Activated CD4-positive, alpha-beta T cell treated with anti-CD3 and anti-CD28 coated beads for 1 hour (primary cell): ENCODE measurements at regions not wholly inside any gene's neighbourhood (a gene's known extent, or its start where the extent isn't known, plus 50 kb on each side); places are given as distances from the start of the nearest gene placed in this dataset.

Experiments used
- DNase-seq: peaks from one replicate; pipeline ENCODE4 v3.0.0-alpha.2; 2020

DNA sequence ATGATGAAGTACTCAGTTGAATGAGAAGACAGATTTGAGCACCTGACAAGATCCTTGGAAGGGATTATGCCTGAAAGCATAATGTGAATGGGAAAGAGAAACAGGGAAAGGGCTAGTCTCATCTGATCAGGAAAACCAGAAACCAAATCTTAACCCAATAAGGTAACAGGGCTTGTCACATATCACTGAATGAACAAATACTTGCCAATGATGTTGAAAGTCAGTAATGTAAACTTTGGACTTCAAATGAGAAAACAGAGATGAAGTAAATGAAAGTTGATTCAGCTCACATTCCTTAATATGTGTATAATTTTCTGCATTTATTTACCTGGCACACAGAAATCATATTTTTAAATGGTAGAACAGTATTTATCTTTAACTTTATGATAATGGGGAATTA, 480.0 kb downstream of the KCTD12 start:
- DNase-seq: no peak

DNA sequence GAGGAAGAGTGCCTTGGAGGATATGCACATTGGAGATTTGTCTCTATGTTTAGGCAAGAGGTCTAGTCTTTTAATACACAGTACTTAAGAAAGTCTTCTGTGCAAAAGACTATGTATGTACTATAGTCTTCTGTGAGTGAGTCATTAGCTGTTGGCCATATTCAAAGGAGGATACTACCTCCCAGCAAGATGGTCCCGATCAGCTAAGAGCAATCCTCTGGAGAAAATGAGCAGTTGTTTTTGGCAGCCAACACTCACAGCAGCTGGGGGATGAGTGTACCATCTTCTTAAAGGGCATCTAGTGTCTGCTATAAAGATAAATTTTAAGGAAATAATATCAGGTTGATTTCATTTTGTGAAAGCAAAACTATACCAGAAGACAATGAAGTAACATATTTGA, 487.8 kb downstream of the KCTD12 start:
- DNase-seq: no peak

DNA sequence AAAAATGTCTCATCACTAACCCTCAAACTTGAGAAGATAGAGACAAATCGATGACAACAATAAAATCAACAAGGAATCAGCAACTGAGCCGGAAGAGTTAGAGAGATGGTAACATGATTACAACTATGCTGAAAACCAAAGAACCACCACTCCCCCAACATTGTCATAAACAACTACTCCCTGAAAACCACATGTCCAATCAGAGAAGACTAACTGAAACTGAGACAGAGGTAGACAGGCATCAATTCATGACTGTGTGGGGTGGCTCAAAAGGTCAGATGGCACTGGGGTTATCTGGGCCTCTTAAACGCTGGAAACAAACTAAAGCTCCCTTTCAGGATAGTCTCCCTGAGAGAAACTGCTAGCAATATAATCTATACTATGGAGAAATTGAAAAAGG, 488.8 kb downstream of the KCTD12 start:
- DNase-seq: no peak

DNA sequence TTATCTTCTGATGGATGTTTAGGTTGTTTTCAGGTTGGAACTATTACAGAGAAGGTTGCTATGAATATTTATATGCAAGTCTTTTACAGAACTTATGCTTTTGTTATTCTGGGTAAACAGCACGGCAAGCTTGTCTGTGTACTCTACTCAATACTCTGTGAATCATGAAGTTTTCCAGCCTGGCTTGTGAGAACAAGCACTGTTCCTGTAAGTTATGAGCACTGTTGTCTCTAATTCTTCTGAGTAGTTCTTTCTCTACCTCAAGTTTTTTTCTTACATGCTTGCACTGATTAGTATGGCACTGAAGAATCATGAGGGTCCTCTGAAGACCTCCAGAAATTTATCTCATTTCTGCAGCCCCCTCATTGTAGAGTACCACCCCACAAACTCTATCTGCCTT, 496.9 kb downstream of the KCTD12 start:
- DNase-seq: no peak

DNA sequence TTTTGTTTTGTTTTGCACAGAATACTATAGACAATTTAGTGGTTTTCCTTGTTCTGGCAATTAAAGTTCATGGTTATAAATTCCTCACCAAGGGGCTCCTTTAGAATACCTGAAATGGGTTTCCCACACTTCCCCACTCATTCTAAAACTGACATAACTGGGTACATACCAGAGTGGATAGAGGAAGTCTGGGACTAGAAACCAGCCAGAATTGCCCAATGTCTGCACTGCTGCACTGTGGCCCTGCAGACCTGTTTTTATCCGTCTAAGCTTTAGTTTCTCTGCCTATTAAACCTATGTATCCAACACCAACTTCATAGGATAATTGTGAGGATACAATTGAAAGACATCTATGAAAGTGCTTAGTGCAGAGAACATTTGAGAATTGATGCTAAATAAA, 498.6 kb downstream of the KCTD12 start:
- DNase-seq: no peak

DNA sequence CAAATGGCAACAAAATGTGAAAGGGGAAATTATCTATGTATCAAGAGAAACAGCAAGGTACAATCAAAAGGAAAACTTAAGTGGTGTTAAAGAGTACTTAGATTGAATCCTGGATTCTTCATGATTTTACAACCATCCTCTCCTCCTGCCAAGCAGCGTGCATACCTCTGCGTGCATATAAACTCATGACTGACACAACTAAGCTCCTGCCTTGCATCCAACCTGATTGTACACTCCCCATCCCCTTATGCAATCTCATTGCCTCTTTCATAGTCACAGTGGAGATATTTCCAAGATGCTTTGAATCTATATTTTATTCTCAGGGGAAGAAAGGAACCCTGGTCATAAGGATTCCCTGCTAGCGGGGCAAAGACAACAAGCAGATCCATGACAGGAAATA, 499.9 kb downstream of the KCTD12 start:
- DNase-seq: no peak

DNA sequence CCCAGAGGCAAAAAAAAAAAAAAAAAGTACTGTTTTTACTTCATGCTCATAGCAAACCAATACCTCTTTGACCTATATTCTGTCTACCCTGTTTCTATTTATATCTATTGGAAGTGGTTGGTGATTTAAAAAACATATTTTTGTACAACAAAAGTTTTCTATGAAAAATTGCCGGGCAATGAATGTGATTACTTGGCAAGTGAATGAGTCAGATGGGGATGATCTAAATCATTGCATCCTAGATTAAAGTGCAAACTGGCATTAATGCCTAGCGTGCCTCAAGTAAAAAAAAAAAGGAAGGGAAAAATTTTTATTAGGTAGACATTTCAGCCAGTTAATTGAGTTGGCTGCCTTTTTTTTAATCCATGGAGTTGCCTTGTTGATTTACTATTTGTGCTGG, 500.6 kb downstream of the KCTD12 start:
- no peak for DNase-seq

DNA sequence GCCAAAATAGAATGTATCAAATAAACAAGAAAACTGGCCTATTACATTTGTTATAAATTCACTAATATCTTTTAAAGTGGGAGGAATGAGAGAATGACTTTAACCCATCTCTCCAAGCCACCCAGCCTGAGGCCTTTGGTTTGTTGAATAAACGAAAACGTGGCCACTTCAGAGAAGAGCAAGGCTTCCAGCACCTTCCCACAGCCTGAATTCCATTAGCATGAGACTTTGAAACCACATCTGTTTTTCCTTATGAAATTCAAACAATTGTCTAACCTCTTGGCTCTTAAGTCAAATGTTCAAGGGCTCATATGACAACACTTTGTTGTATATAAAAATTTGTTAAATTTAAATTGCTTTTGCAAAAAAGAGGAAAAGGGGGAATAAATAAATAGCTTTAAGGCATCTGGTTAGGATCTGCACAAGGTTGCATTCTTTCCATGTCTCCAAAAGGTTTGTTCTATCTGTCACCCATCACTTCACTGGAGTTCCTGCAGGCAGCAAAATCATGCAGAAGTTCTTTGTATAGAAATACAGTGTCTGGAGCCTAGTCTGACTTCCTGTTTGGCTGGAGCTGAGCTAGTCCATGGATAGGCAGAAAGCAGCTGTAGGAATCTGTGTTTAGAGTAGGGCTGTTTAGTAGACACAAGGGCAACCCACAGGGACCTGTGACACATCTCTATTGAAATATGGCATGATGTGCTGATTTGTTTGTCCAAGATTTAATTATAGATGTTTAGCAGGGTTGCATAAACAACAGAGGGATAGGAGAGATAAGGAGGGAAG, 502.3 kb downstream of the KCTD12 start:
- no peak for DNase-seq

DNA sequence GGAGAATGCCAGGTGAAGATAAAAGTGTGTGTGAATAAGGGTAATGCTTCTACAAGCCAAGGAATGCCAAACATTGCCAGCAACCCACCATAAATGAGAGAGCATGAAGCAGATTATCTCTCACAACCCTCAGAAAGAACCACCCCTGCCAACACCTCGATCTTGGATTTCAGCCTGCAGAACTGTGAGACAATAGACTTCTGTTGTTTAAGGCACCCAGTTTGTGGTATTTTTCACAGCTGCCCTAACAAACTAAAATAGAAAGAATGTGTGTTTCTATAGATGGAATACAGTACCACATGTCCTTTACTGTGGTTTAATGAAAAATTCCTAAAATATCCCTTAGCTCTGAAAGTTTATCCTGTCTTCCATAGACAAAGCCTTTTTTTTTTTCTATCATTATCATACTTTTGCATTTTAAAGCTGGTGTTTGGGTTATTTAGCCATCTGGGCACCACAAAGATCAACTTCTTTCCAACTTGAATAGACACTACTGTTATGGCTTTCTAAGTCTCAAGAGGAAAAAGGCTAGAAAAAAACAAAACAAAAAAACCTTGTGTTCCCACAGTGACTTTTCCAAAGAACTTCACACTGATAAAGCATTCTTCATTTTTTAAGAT, 505.6 kb downstream of the KCTD12 start:
- no peak for DNase-seq

DNA sequence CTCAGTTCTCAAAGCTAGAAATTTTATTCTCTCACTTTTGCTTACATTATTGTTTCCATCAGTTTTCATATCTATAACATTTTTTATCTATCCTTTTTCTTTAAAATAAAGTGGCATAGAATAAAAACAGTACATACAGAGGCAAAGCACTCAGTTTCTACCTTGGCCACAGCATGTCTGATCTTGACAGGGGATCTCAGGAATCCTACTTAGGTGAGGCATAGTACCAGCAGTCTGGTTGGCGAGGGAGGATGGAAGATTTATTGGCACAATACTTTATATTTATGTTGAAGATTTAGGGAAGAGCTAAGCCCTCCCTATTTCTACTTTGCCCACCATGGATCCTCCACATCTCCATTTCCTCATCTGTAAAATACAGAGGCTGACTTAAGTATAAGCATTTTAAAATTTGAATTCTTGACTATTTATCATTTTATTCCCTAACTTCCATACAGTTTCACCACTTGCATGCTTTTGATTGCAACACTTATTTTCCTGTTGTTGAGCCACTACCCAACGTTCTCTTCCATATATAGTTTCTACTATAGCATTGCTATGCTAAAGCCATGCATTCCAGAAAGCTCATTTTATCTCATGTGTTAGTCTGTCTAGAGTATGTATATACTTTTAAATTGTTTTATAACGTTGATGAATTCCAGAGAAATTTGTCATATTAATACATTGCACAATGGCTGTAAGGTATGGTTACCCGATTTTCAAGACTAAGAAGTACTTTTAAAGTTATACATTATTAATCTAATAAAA, 506.7 kb downstream of the KCTD12 start:
- no peak for DNase-seq

DNA sequence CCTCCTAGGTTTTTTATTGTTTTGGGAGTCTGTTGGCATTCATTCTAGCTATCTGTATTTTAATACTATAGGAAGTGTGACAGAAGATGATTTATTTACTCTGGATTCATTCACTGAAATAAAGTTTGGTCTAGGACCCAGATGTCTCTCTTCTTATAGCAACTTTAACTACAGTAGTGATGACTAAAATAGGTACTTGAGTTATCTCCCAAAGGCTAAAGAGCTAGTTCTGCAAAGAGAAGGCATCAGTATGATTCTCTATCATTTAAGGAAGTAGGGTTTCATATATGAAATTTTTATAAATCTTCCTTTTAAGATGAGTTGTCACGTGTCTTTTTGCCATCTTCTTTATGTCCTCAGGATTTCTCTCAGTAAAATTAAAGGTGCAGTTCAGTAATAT, 507.4 kb downstream of the KCTD12 start:
- DNase-seq: no peak

DNA sequence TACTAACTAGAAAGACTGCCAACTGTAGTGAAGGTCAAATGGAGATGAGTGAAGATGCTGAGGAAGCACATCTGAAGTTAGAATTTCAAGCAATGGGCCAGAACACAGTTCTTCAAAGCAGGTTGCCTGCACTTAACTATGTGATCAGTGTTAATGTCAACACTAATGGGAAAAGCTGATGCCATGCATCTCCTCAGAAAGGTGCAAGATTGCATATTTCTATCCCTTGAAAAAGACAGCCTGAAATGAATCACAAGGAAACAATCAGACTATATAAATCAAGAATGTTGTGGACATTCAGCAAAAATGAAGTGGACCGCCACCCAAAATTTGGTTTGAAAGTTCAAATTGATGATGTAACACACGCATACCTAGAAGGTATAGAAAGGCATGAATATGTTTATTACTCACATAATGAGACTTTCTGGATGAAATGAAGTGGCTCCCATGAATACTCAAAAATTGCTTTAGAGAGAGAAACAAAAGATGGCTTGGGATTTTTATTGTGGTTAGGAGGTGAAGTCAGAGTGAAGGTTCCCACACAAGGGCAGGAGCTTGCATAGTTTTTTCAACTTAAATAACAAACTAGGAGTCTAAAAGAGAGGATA, 522.4 kb downstream of the KCTD12 start:
- no peak for DNase-seq

DNA sequence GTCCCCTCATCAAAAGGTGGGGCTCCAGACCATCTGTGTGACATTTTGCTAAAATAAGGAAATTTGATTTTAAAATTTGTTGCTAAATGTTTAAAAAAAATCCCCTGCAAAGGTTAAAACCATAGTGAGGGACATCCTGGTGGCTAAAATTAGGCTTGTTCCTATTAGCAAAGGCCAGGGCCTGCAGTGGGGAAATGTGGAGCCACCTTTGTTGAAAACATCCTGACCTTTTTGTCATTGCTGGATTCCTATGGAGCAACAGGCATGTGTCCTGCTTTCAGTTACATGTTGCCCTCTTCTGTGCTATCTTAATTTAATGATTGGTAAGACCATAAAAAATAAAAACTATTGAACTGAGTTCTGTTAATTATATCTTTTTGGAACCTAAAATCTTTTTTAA, 524.3 kb downstream of the KCTD12 start:
- no peak for DNase-seq

DNA sequence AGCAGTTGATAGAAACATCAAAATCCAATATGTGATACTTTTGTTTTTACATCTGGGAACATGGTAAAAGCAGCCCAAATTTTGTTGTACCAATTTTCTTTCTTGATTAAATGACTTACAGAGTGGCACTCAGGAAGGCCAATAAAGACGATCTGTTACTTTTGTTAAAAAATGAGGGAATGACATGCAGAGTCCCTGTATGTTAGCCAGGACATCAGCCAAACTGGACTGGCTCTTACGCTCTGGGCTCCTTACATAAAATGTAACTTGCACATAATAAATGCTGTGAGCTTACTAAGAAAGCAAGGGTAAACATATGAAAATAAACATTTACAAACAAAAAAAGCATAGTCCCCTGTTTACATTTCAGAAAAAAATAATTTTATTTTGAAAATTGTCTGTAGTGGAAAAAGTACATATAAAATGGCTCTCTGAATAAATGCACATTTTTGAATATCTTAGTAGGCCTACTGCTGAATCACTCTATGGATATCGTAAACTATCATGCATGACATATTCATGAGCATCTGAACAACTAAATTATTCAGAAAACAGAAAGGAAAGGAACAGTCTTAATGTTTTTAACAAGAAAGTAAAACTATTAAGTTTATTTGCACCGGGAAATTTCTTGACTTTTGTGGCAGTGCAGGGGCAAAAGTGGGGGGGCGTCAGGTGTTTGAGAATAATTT, 534.5 kb downstream of the KCTD12 start:
- DNase-seq: no peak

DNA sequence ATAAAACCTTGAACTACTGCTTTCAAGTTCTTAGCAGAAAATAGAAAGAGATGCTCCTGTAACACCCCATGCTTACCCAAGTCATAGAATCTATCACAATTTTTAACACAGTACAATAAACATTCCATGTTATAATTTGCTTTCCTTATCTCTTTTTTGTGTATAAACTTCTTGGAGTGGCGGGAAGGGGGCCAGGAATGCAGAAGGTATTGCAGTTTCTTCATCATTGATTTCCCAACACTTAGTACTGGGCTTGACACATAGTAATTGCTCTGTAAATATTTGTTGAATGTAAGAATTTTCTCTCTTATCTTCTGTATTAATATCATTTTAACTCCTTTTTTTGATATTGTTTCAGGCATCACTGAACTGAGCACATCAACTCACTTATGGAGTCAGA, 535.8 kb downstream of the KCTD12 start:
- no peak for DNase-seq

DNA sequence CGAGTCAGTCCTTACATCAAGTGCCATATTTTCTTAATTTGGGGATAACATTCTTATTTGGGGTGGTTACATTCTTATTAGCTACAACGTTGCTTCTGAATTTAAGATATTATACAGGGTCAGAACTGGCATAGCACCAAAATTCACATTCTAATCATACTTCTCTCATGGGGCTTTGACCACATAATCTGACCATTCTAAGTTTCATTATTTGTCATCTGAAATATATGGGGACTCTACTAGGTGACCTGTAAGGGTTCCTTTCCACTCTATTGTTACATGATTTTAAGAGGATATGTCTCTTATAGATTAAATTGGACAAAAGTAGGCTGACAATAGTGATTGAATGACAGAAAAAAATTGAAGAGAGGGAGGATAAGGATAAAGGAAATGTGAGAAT, 536.5 kb downstream of the KCTD12 start:
- no peak for DNase-seq

DNA sequence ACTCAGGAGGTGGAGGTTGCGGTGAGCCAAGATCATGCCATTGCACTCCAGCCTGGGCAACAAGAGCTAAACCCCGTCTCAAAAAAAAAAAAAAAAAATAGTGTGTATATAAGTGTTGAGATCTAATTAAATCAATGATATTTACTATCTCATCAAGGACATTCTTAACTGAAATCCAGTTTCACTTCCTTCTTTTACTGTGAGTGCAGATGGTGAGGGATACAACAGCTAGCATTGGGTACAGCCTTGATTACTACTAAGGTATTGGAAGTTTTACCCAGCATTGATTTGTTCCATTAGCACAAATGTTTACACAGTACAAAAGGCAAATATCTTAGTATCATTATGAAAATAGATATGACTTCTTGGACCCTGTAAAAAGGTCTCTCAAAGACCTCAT, 546.6 kb downstream of the KCTD12 start:
- DNase-seq: no peak

DNA sequence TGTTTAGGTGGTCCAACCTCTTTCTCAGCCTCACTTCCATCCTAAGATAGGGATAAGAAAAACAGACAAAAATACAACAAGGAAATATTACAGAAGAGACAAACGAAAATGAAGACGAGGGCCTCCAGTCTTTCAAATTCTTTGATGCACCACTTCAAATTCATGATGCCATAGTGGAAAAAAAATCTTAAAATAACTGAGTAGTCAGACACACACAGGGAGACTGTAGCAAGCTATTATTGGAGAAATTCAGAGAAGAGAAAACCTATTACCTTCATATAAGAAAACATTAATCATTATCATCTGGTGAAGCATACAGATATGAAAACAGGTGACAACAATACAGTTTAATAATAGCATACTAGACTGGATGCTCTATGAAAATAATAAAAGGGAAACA, 548.2 kb downstream of the KCTD12 start:
- DNase-seq: no peak

DNA sequence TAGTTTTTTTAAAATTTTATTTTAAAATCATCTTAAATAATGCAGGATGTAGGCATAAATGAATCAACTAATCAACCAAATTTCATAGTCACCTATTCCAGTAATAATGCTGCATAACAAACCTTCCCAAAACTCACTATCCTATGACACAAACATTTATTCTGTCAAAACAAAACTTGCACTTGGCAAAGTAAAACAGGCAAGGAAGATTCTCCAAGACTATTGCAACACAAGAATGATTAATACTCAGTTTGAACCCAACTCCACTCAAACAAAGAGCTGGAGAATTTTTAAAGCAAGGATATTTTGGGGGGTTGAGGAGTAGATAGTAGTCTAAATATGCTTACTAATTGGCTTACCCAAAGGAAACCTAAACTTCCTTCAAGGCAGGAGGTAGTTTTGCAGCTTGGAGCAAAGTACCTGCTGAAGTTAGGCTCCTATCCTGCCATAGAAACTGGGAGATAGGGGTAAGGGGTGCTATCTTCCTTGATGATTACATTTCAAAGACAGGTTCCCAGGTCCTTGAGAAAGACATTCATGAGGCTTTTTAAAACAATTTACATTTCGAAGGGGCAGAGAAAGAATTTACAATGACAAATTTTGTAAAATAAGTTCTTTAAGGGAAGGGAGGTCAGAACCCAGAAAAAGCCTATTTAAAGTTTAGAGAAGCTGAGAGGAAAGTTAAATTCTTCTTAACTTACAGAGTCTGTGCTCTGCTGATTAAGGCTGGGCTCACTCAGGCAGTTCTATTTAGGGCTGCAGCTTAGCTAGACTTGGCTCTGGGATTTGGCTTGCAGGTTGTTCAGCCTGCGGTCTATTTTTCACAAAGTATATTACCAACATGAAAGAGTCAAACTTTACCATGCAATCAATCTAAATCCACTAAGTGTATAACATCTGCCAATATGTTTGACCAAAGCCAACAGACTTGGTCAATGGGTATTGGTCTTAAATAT, 549.0 kb downstream of the KCTD12 start:
- DNase-seq: no peak

DNA sequence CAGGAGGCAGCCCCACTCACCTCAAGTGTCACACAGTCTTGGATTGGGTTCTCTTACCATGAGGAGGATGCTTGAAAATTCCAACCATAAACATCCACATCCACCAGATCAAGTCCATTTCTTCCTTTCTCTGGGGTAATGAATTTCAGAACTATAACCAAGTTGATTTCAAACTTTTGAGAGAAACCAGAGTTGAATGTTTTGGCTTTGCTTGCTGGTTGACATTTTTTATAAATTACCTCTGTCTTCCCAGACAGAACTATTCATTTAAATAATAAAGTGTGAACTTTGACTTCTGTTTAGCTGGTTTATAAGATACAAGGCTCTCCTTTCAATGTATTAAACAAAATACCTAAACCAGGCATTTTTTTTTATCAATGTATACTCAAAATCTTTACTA, 550.7 kb downstream of the KCTD12 start:
- no peak for DNase-seq

DNA sequence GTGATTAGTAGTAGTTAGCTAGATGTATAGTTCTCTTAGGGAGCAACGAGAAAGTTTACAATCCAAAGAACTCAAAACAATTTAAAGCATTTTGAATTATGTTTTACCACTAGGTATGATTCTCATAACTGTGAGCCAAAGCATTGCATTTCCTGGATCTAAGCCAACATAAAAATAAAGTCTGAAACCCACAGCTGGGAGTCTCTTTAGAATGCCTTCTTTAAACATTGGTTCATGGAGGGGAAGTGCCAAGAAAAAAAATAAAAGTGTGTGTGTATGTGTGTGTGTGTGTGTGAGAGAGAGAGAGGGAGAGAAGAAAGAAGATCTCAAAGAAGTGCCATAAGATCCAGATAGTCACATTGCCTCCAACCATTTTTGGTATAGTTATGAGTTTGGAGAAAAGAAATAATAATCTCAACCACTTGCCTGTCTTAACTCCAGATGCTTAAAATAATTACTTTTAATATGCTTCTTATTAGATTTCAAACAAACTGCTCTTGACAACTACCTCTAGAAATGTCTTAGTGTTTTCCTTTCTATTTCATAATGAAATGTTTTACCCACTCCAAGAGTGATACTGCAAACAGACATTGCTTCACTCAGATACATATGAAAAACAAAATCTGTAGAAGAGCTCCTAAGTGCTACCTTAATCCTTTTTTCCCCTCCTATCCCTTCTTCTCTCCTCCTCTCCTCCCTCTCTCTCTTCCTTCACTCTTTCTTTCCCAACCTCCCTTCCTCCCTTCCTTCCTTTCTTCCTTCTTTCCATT, 554.1 kb downstream of the KCTD12 start:
- DNase-seq: no peak
